ENCODE measurements at regions not wholly inside any gene's neighbourhood (a gene's known extent, or its start where the extent isn't known, plus 50 kb on each side); places are given as distances from the start of the nearest gene placed in this dataset.
"Not testable (repeated sequence)": the region's sequence is repeated elsewhere in the genome, so short reads cannot be mapped to it uniquely, and the experiment has no call there.

GRCh38 chr7:75248216-75248615 is 147.2 kb upstream of the TRIM73 start:
- TF ChIP-seq CTCF, POLR2A (IDR thresholded peaks at IDR 0.05): not testable (repeated sequence)
